ENCODE measurements at regions not wholly inside any gene's neighbourhood (a gene's known extent, or its start where the extent isn't known, plus 50 kb on each side); places are given as distances from the start of the nearest gene placed in this dataset.

- intact Hi-C loops (cut with micrococcal nuclease): no loop called here
Measured at GRCh38 chr11:111044751-111045406, 200.6 kb upstream of the POU2AF2 start.

- intact Hi-C loops (cut with micrococcal nuclease): no loop called here
Measured at GRCh38 chr11:111039982-111040381, 205.5 kb upstream of the POU2AF2 start.

GRCh38 chr11:111035746-111036145, 209.8 kb upstream of the POU2AF2 start:
- intact Hi-C loops (cut with micrococcal nuclease): no loop called here

GRCh38 chr11:111026241-111026640, 219.3 kb upstream of the POU2AF2 start:
- intact Hi-C loops (cut with micrococcal nuclease): no loop called here

GRCh38 chr11:111021131-111021530, 224.4 kb upstream of the POU2AF2 start:
- intact Hi-C loops (cut with micrococcal nuclease): no loop called here

- intact Hi-C loops (cut with micrococcal nuclease): no loop called here
Measured at GRCh38 chr11:111019871-111020670, 225.5 kb upstream of the POU2AF2 start.

GRCh38 chr11:111019451-111019850, 226.1 kb upstream of the POU2AF2 start:
- intact Hi-C loops (cut with micrococcal nuclease): no loop called here

GRCh38 chr11:111018566-111018965, 227.0 kb upstream of the POU2AF2 start:
- intact Hi-C loops (cut with micrococcal nuclease): no loop called here

GRCh38 chr11:111012491-111012890, 233.0 kb upstream of the POU2AF2 start:
- intact Hi-C loops (cut with micrococcal nuclease): no loop called here

GRCh38 chr11:111011275-111011594, 234.3 kb upstream of the POU2AF2 start:
- intact Hi-C loops (cut with micrococcal nuclease): no loop called here

- intact Hi-C loops (cut with micrococcal nuclease): no loop called here
Measured at GRCh38 chr11:111010391-111011274, 234.9 kb upstream of the POU2AF2 start.

GRCh38 chr11:111006227-111006626, 239.3 kb upstream of the POU2AF2 start:
- intact Hi-C loops (cut with micrococcal nuclease): no loop called here

- intact Hi-C loops (cut with micrococcal nuclease): no loop called here
Measured at GRCh38 chr11:111001986-111002611, 243.4 kb upstream of the POU2AF2 start.

GRCh38 chr11:111001081-111001430, 244.5 kb upstream of the POU2AF2 start:
- intact Hi-C loops (cut with micrococcal nuclease): no loop called here

GRCh38 chr11:111000400-111001080, 245.0 kb upstream of the POU2AF2 start:
- intact Hi-C loops (cut with micrococcal nuclease): no loop called here

- intact Hi-C loops (cut with micrococcal nuclease): no loop called here
Measured at GRCh38 chr11:110992481-110992880, 253.0 kb upstream of the POU2AF2 start.

- intact Hi-C loops (cut with micrococcal nuclease): no loop called here
Measured at GRCh38 chr11:110991661-110992355, 253.7 kb upstream of the POU2AF2 start.

GRCh38 chr11:110990311-110990710, 255.2 kb upstream of the POU2AF2 start:
- intact Hi-C loops (cut with micrococcal nuclease): no loop called here

GRCh38 chr11:110989428-110990133, 255.9 kb upstream of the POU2AF2 start:
- intact Hi-C loops (cut with micrococcal nuclease): no loop called here

- intact Hi-C loops (cut with micrococcal nuclease): no loop called here
Measured at GRCh38 chr11:110988671-110989070, 256.9 kb upstream of the POU2AF2 start.
